HepG2 (cell line): ENCODE measurements at regions not wholly inside any gene's neighbourhood (a gene's known extent, or its start where the extent isn't known, plus 50 kb on each side); places are given as distances from the start of the nearest gene placed in this dataset.

ENCODE experiments used
- ATAC-seq: fragments of 200-7000 bp; cut with Tn5 transposase; 3 replicates; pipeline ENCODE4 v1.9.1; 2020; ENCODE audit warnings: mild to moderate bottlenecking, moderate library complexity
- BruUV-seq: library from RNA; stranded (reverse); fragments of 400-500 nt; replicated peaks from 2 replicates; lab custom pipeline; 2021; lab: Mats Ljungman, UMichigan
- CTCF ChIA-PET: fragments of 300-600 bp; formaldehyde crosslinking; extraction: SDS; loops from one replicate; lab custom pipeline; 2021; ENCODE audit warnings: low total read pairs, inconsistent platforms, low intra/inter-chr PET ratio; lab: Yijun Ruan, JAX
- POLR2A ChIA-PET: fragments of 350-600 bp; sonication (Branson Sonifier 250); formaldehyde crosslinking; loops from one replicate; lab custom pipeline; 2020; ENCODE audit warnings: antibody characterized with exemption, inconsistent platforms; lab: Yijun Ruan, JAX
- DNase-seq: peaks from one replicate; pipeline ENCODE4 v3.0.0-alpha.2; 2015; ENCODE audit warnings: low spot score
- FAIRE-seq: peaks from 3 replicates; lab custom pipeline; 2011; peaks lifted over from hg19 to GRCh38; lab: Jason Lieb, UNC
- H2AFZ ChIP-seq: one replicate; pipeline ENCODE4 v1.6.1; 2011; ENCODE audit warnings: low read length, inconsistent platforms
- H3K27ac ChIP-seq: fragments of 300-600 bp; 3 replicates; pipeline ENCODE4 v1.8.0; 2011; ENCODE audit warnings: mixed run types, mild to moderate bottlenecking, mixed read lengths, low read length, inconsistent platforms; ENCODE audit not compliant: insufficient read depth; ENCODE audit errors: extremely low read length
- H3K27me3 ChIP-seq, 2 experiments: fragments of 200-600 bp in 1 of 2; 2 replicates in 1 of 2; 3 replicates in 1 of 2; pipeline versions ENCODE4 v1.6.0 to v1.8.0; 2011; ENCODE audit warnings: low read length in 2 of 2, mild to moderate bottlenecking in 2 of 2, moderate library complexity in 2 of 2, inconsistent platforms in 1 of 2; ENCODE audit not compliant: insufficient read depth in 2 of 2, control insufficient read depth in 1 of 2
- H3K36me3 ChIP-seq, 2 experiments: fragments of 200-600 bp in 1 of 2; replicated peaks in 1 of 2; 2 replicates in 1 of 2; 3 replicates in 1 of 2; pipeline versions ENCODE4 v1.5.1 to v1.8.0; 2011; ENCODE audit warnings: low read length in 2 of 2, inconsistent platforms in 1 of 2; ENCODE audit not compliant: insufficient read depth in 2 of 2, control insufficient read depth in 1 of 2
- H3K4me1 ChIP-seq: 2 replicates; pipeline ENCODE4 v1.5.1; 2012; ENCODE audit warnings: low read length, inconsistent platforms; ENCODE audit not compliant: insufficient read depth
- H3K4me2 ChIP-seq: 2 replicates; pipeline ENCODE4 v1.6.0; 2011; ENCODE audit warnings: low read depth, low read length, inconsistent platforms
- H3K4me3 ChIP-seq, 3 experiments: fragments of 200-600 bp in 1 of 3; sonication (generic), shearing (Covaris generic) in 1 of 3; replicated peaks in 1 of 3; 2 replicates each; pipeline ENCODE4 v1.5.1; 2011 to 2016; ENCODE audit warnings: low read length in 3 of 3, inconsistent platforms in 2 of 3, low read depth in 2 of 3, mild to moderate bottlenecking in 2 of 3, control low read depth in 1 of 3, mixed read lengths in 1 of 3; ENCODE audit not compliant: insufficient read depth in 1 of 3
- H3K79me2 ChIP-seq: one replicate; pipeline ENCODE4 v1.6.1; 2011; ENCODE audit warnings: low read length, inconsistent platforms; ENCODE audit not compliant: insufficient read depth
- H3K9ac ChIP-seq: 2 replicates; pipeline ENCODE4 v1.6.0; 2011; ENCODE audit warnings: mild to moderate bottlenecking, low read depth, low read length, inconsistent platforms; ENCODE audit not compliant: insufficient read depth
- H3K9me3 ChIP-seq: 2 replicates; pipeline ENCODE4 v1.5.1; 2012; ENCODE audit warnings: mild to moderate bottlenecking, low read length
- H4K20me1 ChIP-seq: 2 replicates; pipeline ENCODE4 v1.6.0; 2011; ENCODE audit warnings: inconsistent platforms, mild to moderate bottlenecking, low read length, moderate library complexity; ENCODE audit not compliant: insufficient read depth
- KDM5B ChIP-seq: sonication (generic); formaldehyde crosslinking; IDR thresholded peaks from 2 replicates; pipeline ENCODE4 v1.4.0; 2020; ENCODE audit warnings: missing genetic modification reagents, mild to moderate bottlenecking, borderline replicate concordance
- NAIF1 ChIP-seq: sonication (generic); formaldehyde crosslinking; IDR thresholded peaks from 2 replicates; pipeline ENCODE4 v1.5.0; 2020; ENCODE audit warnings: mild to moderate bottlenecking, missing genetic modification reagents, borderline replicate concordance
- POLR2G ChIP-seq: fragments of 200-400 bp; formaldehyde crosslinking; IDR thresholded peaks from 2 replicates; pipeline ENCODE4 v1.6.1; 2018; ENCODE audit warnings: mild to moderate bottlenecking, low read depth, low read length, moderate library complexity
- STAG1 ChIP-seq: sonication (generic); formaldehyde crosslinking; IDR thresholded peaks from 2 replicates; pipeline ENCODE4 v1.4.0; 2020; ENCODE audit warnings: missing genetic modification reagents
- ZNF740 ChIP-seq: sonication (generic); formaldehyde crosslinking; IDR thresholded peaks from 2 replicates; pipeline ENCODE4 v1.4.0; 2020; ENCODE audit warnings: missing genetic modification reagents
- ZNF773 ChIP-seq: sonication (generic); formaldehyde crosslinking; IDR thresholded peaks from 2 replicates; pipeline ENCODE4 v1.4.0; 2020; ENCODE audit warnings: missing genetic modification reagents, borderline replicate concordance
- in situ Hi-C: cut with HindIII; loops from 2 replicates; pipeline ENCODE4 v1.10.0; 2017; ENCODE audit warnings: low pct_unique_long_range_greater_than_20kb; ENCODE audit not compliant: extremely low pct_ligation_motif_present
- intact Hi-C: fragments of 100-400 bp; cut with micrococcal nuclease; formaldehyde crosslinking; loops from one replicate; pipeline ENCODE4 v1.10.0; 2022; ENCODE audit not compliant: unreplicated experiment
- TF ChIP-seq, protein P1 (sequence below): sonication (generic); formaldehyde crosslinking; IDR thresholded peaks from 2 replicates; pipeline ENCODE4 v1.5.0; 2020; ENCODE audit warnings: mild to moderate bottlenecking, missing genetic modification reagents, moderate library complexity

- no peak for TF ChIP-seq ZNF773 (CRISPR knock-in tag)
Observed at GRCh38 chr2:118239284-118239683, 151.0 kb downstream of the INSIG2 start (continued).

DNA sequence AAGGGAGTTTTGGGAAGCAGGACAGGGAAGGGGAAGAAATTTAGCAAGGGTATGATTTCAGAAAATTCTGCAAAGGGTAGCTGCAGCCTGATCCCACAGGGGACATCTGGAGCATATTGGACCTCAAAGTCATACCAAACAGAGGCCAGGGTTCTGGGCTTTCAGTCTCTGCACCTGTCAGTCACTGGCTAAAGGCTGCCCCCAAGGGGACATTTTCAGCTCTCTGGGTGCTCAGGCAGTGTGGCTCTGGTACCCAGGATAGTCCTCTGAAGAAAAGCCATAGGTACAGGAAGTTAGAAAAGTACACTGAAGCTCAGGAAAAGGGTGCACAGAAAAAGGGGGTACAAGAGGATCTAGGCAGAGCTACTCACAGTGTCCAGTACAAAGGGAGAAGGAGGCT lies 149.2 kb downstream of the INSIG2 start:
- H3K79me2 ChIP-seq, result no peaks in the 10 kb centered on the region
- H2AFZ ChIP-seq, result no peak overlapping the region
- no peak for FAIRE-seq
- no peaks in the 10 kb centered on the region for H3K36me3 ChIP-seq
- H3K9ac ChIP-seq, result no peak overlapping the region
- no peak overlapping the region for H3K27ac ChIP-seq
- CTCF ChIA-PET, result no interaction called here
- no peaks in the 10 kb centered on the region for H3K9me3 ChIP-seq
- no peak overlapping the region for H3K4me2 ChIP-seq
- TF ChIP-seq NAIF1 (CRISPR knock-in tag) (no peak), ZNF740 (CRISPR knock-in tag) (no peak), POLR2G (no peak), KDM5B (CRISPR knock-in tag) (no peak), STAG1 (CRISPR knock-in tag) (peak; percentile 58)
- TF ChIP-seq, protein P1, sequence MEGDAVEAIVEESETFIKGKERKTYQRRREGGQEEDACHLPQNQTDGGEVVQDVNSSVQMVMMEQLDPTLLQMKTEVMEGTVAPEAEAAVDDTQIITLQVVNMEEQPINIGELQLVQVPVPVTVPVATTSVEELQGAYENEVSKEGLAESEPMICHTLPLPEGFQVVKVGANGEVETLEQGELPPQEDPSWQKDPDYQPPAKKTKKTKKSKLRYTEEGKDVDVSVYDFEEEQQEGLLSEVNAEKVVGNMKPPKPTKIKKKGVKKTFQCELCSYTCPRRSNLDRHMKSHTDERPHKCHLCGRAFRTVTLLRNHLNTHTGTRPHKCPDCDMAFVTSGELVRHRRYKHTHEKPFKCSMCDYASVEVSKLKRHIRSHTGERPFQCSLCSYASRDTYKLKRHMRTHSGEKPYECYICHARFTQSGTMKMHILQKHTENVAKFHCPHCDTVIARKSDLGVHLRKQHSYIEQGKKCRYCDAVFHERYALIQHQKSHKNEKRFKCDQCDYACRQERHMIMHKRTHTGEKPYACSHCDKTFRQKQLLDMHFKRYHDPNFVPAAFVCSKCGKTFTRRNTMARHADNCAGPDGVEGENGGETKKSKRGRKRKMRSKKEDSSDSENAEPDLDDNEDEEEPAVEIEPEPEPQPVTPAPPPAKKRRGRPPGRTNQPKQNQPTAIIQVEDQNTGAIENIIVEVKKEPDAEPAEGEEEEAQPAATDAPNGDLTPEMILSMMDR (CRISPR knock-in tag), result peak; percentile 51
- TF ChIP-seq, all 625 proteins: peak for 2
- in situ Hi-C loops, result no loop called here
- peaks cover 0 to 5% of the 10 kb centered on the region in 2 experiments; a peak in 1 of 5 replicates for H3K27me3 ChIP-seq
- POLR2A ChIA-PET, result no interaction called here
- ATAC-seq, result peak; percentile 81
- BruUV-seq, result no TSS peak
- H4K20me1 ChIP-seq, result no peaks in the 10 kb centered on the region
- no peak overlapping the region for H3K4me3 ChIP-seq
- no peaks in the 10 kb centered on the region for H3K4me1 ChIP-seq
- intact Hi-C loops, result loop anchor here (1.0 kb wide), 1 partner anchor 191 kb away; no protein-coding TSS in a partner anchor
- DNase-seq, result no peak
